Thymus (tissue), 11 donors: ENCODE measurements at regions not wholly inside any gene's neighbourhood (a gene's known extent, or its start where the extent isn't known, plus 50 kb on each side); places are given as distances from the start of the nearest gene placed in this dataset.
A peak's percentile ranks its signal among the peaks of the same experiment; 100 is the strongest.

Experiments
- DNase-seq, 9 donors: peaks; one replicate each; pipeline ENCODE4 v3.0.0-alpha.2; 2013; ENCODE audit warnings: low spot score in 9 of 9, low read depth in 6 of 9, missing footprints in 1 of 9
- H3K27ac ChIP-seq, 2 donors: one replicate each; pipeline ENCODE4 v1.5.1; 2013; ENCODE audit warnings: control low read depth in 1 of 2, low read depth in 1 of 2, low read length in 1 of 2, mild to moderate bottlenecking in 1 of 2, moderate library complexity in 1 of 2
- H3K27me3 ChIP-seq, 2 donors: one replicate each; pipeline ENCODE4 v1.5.1; 2013; ENCODE audit warnings: low read length in 1 of 2; ENCODE audit not compliant: control insufficient read depth in 2 of 2, insufficient read depth in 1 of 2
- H3K36me3 ChIP-seq, 2 donors: one replicate each; pipeline ENCODE4 v1.5.1; 2013; ENCODE audit warnings: low read length in 1 of 2, mild to moderate bottlenecking in 1 of 2, moderate library complexity in 1 of 2; ENCODE audit not compliant: control insufficient read depth in 2 of 2, insufficient read depth in 2 of 2
- H3K4me1 ChIP-seq, 2 donors: one replicate each; pipeline ENCODE4 v1.5.1; 2013; ENCODE audit warnings: low read length in 2 of 2; ENCODE audit not compliant: control insufficient read depth in 2 of 2, insufficient read depth in 2 of 2
- H3K4me3 ChIP-seq, 2 donors: one replicate each; pipeline ENCODE4 v1.5.1; 2013; ENCODE audit warnings: low read length in 2 of 2, control low read depth in 1 of 2, mild to moderate bottlenecking in 1 of 2
- H3K9me3 ChIP-seq, 2 donors: one replicate each; pipeline ENCODE4 v1.5.1; 2013; ENCODE audit warnings: low read length in 1 of 2, mild to moderate bottlenecking in 1 of 2; ENCODE audit not compliant: control insufficient read depth in 2 of 2, insufficient read depth in 1 of 2
- WGBS: extraction: QIAGEN DNeasy Blood & Tissue Kit; methylation state at CpG from one replicate; pipeline ENCODE4 v1.1.7; 2013; 5-methylcytosine and 5-hydroxymethylcytosine counted together
- donor health status: healthy.

DNA sequence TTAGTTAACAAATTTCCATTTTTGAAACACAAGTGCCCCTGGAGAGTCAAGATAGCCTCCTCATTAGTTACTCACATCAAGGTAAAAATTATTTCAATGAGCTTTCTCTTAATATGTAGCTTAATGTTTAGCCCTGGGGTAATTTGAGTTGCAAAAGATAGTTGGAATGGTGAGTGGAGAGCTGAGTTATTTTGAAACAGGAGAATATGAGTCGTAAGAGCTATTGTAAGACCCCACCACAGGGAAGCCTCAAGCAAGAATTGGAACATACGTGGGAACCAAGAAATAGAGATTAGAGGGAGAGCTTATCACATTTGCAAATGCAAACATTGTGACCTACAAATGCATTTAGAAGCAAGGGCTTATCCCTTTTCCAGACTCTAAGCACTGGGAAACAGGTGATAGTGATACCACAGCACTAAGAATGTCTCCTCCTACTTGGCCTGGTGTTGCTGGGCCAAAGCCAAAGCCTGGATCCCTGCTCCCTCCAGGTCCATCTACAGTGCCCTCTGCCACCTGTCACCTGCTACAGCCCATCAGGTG is 635.1 kb downstream of the PTPRC start:
- no peak for DNase-seq
- peaks cover 4 to 5% of the 10 kb centered on the region in 2 donors for H3K4me1 ChIP-seq

GRCh38 chr1:199279067-199279466 is 640.2 kb downstream of the PTPRC start:
- no peaks in the 10 kb centered on the region for H3K27me3 ChIP-seq
- no peak for DNase-seq
- H3K36me3 ChIP-seq, result no peaks in the 10 kb centered on the region
- H3K4me3 ChIP-seq, result no peak overlapping the region
- H3K9me3 ChIP-seq, result no peaks in the 10 kb centered on the region
- H3K27ac ChIP-seq, result no peak overlapping the region
- H3K4me1 ChIP-seq, result peaks cover 9% of the 10 kb centered on the region in 2 donors

More for the DNA sequence above, 635.1 kb downstream of the PTPRC start:
- Histone ChIP-seq H3K27ac (no peak overlapping the region), H3K9me3 (no peaks in the 10 kb centered on the region), H3K4me3 (no peak overlapping the region), H3K27me3 (no peaks in the 10 kb centered on the region), H3K36me3 (no peaks in the 10 kb centered on the region)
- 85% methylated on average over 2 of the region's 2 CpGs for WGBS

DNA sequence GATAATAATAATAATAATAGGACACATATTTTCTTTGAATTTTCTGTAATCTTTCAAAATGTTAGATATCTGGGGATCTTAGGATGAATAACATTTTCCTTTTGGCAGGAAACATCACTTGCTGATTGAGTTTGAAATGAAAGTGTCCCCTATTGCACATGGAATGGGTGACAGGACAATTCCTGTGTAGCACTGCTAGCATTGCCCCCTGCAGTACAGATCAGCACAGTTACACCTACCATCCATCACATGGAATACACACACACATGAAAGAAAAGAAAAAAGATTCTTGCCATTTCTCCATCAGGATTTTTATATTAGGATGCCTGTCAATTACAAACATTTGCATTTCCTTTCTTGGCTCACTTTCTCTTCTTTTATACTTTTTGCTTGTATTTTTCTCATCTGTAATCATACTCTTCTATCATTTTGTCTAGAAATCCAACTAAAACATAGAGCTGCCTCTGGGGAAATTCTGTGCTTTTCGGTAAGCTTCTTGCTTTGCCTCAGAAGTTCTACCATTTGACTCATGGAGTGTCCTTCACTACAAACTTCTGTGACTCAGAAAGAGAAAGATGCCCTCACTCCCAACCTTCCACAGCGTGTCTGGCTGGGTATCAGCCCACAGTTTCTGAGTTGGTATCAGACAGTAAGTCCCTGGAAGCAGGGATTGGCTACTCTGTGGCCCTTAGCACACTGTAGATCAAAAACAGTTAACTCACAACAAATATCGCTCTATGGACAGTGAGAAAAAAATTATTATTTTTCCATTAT is 641.2 kb downstream of the PTPRC start:
- DNase-seq, result peak in 1 of 9 donors; percentile 40
- Histone ChIP-seq H3K4me3 (no peak overlapping the region), H3K27ac (no peak overlapping the region), H3K4me1 (peaks cover 9 to 15% of the 10 kb centered on the region in 2 donors), H3K27me3 (no peaks in the 10 kb centered on the region), H3K9me3 (no peaks in the 10 kb centered on the region), H3K36me3 (no peaks in the 10 kb centered on the region)
- 87% methylated on average over 3 of the region's 3 CpGs for WGBS

DNA sequence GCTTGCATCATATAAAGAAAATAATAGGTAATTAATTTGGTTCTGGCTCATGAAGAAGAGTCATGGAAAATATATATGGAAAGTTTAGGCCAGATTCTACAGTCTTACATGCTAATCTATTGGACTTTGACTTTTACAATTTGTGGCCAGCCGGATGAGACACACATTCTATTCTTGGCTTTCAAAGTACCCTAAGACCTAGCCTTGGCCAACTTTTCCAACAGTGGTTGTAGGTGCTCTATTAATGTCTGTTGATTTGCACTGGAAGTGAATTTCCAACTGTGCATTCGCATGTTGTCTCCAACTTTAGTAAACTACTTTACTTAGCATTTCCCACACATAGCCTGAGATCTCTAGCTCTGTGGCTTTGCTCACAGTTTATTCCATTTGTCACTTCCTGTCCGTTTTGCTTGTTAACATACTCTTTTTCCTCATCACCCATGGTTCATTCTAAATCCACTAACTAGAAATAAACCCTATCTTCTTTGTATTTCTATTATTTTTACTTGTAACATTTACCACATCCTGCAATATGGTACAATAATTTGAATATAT is 644.0 kb downstream of the PTPRC start:
- H3K4me1 ChIP-seq, result peaks cover 9 to 18% of the 10 kb centered on the region in 2 donors
- 33% methylated on average over 3 of the region's 3 CpGs for WGBS
- H3K27ac ChIP-seq, result peak overlapping the region in 1 of 2 donors; percentile 65
- H3K4me3 ChIP-seq, result peak overlapping the region in 1 of 2 donors; percentile 19
- no peaks in the 10 kb centered on the region for H3K27me3 ChIP-seq
- H3K36me3 ChIP-seq, result no peaks in the 10 kb centered on the region
- DNase-seq, result peak in 1 of 9 donors; percentile 55
- H3K9me3 ChIP-seq, result no peaks in the 10 kb centered on the region

DNA sequence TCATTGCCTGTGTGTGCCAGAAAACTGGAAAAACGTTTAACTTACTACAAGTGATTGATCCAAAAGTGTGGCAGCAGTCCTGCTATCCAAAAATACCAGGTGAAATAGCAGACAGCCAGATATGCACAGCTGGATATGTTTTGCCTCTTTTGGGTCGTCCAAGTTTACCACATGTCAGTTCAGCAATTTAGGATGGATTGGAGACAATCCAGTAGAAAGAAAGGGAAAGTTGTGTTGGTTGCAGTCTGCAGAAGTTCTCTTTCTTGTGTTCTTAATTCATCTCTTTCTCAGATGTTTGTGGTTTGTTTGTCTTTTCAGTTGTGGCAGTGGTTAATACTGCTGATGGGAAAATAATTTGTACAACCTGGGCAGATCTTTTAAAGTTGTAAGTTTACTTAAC is 645.0 kb downstream of the PTPRC start:
- peak in 3 of 9 donors; percentile 19 to 65 (median 22) for DNase-seq
- Histone ChIP-seq H3K4me1 (peaks cover 9 to 18% of the 10 kb centered on the region in 2 donors), H3K36me3 (no peaks in the 10 kb centered on the region), H3K9me3 (no peaks in the 10 kb centered on the region), H3K27me3 (no peaks in the 10 kb centered on the region), H3K4me3 (peak overlapping the region in 1 of 2 donors; percentile 19), H3K27ac (peak overlapping the region in 1 of 2 donors; percentile 65)
- WGBS, result 8% methylated on average over 2 of the region's 2 CpGs

DNA sequence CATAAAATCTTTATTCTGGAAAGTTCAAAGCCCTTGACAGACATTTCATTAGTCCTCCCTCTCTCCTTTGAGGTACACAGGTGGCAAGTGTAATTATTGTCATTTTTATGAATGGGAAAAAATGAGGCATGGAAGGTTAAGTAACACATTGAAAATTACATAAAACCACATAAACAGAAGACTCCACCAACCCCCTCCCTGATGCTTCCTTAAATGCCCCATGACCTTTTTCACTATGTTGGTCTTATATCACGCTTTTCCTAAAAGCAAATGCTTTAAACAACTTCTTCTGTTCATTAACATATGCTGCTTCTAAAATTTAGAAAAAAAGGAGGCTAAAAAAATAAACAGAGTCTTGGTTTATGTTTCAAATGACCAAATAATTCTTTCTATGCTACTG is 648.4 kb downstream of the PTPRC start:
- WGBS, result 97% methylated on average over 1 of the region's 1 CpG
- peaks cover 9 to 18% of the 10 kb centered on the region in 2 donors for H3K4me1 ChIP-seq
- no peaks in the 10 kb centered on the region for H3K27me3 ChIP-seq
- no peak overlapping the region for H3K4me3 ChIP-seq
- DNase-seq, result no peak
- no peaks in the 10 kb centered on the region for H3K9me3 ChIP-seq
- H3K36me3 ChIP-seq, result no peaks in the 10 kb centered on the region
- no peak overlapping the region for H3K27ac ChIP-seq

DNA sequence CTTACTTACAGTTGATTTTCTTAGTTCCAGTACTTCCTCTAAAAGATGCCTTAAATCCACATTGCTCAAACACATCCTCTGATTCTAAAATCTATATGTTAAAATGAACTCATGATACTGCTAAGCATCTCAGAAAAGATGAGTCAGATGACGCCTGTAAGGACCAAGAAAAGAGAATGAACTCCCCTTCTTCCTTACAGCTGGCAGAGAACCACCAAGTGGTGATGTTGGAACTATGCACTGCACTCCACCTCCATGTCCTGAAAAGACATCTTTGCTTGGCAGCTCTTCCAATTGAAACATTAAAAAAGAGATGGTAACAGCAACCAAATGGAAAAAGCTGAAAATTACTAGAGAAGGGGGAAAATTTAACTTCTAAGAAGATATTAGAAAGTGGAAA is 648.8 kb downstream of the PTPRC start:
- H3K9me3 ChIP-seq, result no peaks in the 10 kb centered on the region
- no peaks in the 10 kb centered on the region for H3K36me3 ChIP-seq
- no peak overlapping the region for H3K27ac ChIP-seq
- peaks cover 9 to 18% of the 10 kb centered on the region in 2 donors for H3K4me1 ChIP-seq
- H3K27me3 ChIP-seq, result no peaks in the 10 kb centered on the region
- no peak for DNase-seq
- no peak overlapping the region for H3K4me3 ChIP-seq
- 88% methylated on average over 1 of the region's 1 CpG for WGBS

DNA sequence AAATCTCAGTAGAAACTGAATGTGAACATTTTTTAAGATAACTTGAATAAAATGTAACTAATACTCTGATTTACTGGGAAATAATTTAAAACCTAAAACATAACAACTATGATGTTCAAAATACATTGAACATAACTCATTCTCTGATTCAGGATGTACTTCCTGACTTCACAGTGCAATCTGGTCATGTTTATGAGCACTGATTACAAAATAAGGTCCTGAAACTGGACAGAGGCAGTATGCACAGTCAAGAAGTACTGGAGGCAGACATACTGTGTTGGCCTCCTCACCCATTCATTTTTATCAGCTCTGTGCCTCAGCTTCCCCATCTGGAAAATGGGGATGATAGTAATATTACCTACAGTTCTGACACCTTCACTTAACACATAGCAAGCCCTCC is 651.3 kb downstream of the PTPRC start:
- Histone ChIP-seq H3K9me3 (no peaks in the 10 kb centered on the region), H3K4me1 (peaks cover 3 to 7% of the 10 kb centered on the region in 2 donors), H3K27ac (no peak overlapping the region), H3K27me3 (no peaks in the 10 kb centered on the region), H3K4me3 (no peak overlapping the region), H3K36me3 (peaks cover 0 to 3% of the 10 kb centered on the region in 2 donors)
- DNase-seq, result no peak

DNA sequence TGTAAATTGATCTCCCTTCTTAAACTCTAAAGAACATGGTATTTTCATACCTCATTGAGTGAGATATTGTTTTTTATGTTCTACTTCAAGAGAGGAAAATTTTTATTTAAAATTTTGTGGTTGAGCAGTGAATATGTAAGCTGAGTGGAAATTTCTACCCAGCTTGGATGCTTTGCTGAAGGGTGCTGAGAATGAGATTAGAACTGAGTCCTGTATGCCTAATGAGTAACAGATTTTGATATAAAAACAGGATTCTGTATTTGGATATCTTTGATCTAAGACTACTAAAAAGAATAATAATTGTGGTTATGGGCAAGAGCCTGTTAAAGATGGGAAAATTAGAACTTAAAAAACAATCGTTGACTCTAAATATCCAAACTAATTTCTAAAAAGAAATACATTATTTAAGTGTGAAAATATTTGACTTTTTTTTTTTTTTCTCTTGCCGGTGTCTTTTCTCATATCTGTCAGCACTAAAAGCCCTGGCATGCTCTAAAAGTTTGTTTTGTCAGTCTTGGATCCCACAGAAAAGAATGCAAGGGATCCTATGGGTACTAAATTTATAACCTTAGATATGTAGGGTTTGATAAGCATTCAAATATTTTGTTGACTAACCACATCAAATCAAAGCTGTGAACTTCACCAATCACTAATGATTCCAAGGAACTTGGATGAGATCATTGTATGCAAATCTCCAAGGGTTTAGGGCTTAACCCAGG is 652.3 kb downstream of the PTPRC start:
- H3K36me3 ChIP-seq, result peaks cover 0 to 3% of the 10 kb centered on the region in 2 donors
- no peaks in the 10 kb centered on the region for H3K9me3 ChIP-seq
- 94% methylated on average over 2 of the region's 2 CpGs for WGBS
- no peak for DNase-seq
- no peak overlapping the region for H3K4me3 ChIP-seq
- H3K4me1 ChIP-seq, result peaks cover 3 to 8% of the 10 kb centered on the region in 2 donors
- H3K27me3 ChIP-seq, result no peaks in the 10 kb centered on the region
- no peak overlapping the region for H3K27ac ChIP-seq
